ENCODE measurements at regions not wholly inside any gene's neighbourhood (a gene's known extent, or its start where the extent isn't known, plus 50 kb on each side); places are given as distances from the start of the nearest gene placed in this dataset.

DNA sequence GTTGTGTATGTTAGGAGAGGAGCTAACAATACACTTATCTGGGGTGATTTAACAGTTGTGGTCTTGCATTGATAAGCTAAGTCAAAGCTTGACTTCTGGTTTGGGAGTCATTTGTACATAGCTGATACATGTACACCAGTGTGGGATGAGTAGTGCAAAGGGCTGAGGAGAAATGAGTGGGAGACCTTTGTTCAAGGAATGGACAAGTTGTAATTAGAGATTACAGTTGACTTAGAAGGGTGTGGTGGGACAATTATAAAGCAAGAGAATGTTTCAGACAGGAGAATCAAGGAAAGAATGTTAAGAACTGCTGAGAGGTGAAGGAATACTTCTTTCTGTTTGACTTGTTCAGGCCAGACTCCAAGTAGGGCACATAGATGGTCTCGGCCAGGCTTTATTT is 209.7 kb upstream of the STEAP4 start:
- no peak for DNase-seq (ENCODE audit: low spot score)

DNA sequence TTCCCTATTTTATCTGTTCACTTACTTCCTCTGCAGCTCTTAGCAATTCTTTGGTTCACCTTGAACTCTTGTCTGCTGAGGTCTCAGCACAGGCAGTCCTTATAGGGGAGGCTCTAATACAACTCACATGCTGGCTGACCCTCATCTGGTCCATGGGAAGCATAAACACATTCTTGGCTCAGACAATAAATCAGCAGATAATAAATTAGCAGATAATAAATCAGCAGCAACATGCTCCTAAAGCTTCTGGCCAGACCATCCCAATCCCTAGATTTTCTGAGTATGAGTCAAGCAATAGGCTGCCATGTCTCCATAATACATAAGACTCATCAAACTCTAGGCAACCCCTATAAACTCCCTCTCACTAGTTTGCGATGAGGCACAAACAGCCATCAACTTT is 208.6 kb upstream of the STEAP4 start:
- TF ChIP-seq, protein P1, sequence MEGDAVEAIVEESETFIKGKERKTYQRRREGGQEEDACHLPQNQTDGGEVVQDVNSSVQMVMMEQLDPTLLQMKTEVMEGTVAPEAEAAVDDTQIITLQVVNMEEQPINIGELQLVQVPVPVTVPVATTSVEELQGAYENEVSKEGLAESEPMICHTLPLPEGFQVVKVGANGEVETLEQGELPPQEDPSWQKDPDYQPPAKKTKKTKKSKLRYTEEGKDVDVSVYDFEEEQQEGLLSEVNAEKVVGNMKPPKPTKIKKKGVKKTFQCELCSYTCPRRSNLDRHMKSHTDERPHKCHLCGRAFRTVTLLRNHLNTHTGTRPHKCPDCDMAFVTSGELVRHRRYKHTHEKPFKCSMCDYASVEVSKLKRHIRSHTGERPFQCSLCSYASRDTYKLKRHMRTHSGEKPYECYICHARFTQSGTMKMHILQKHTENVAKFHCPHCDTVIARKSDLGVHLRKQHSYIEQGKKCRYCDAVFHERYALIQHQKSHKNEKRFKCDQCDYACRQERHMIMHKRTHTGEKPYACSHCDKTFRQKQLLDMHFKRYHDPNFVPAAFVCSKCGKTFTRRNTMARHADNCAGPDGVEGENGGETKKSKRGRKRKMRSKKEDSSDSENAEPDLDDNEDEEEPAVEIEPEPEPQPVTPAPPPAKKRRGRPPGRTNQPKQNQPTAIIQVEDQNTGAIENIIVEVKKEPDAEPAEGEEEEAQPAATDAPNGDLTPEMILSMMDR (IDR thresholded peaks at IDR 0.05; ENCODE audit: extremely low read depth, missing control alignments), result no peak
- DNase-seq (ENCODE audit: low spot score), result no peak

More for the DNA sequence above, 209.7 kb upstream of the STEAP4 start:
- TF ChIP-seq, protein P1 (IDR thresholded peaks at IDR 0.05; ENCODE audit: extremely low read depth, missing control alignments), result no peak

DNA sequence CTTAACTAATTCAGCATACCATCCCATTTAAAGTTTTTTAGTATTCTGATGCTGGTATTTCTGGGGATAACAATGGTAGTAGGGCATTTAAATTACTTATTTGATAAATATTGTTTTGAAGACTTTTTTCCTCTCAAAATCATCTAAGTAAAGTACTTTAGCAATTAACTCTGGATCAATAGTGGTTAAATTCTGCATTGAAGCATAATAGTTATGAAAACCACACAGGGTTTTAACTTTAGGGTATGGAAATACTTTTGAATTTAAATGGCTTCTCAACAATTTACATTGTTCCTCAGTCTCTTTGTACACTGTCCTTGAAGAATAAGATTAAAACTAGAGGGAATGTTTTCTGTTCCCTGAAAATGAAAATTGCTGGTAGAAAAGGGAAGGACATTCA is 202.6 kb upstream of the STEAP4 start:
- DNase-seq (ENCODE audit: low spot score), result no peak
- TF ChIP-seq, protein P1 (IDR thresholded peaks at IDR 0.05; ENCODE audit: extremely low read depth, missing control alignments), result no peak

DNA sequence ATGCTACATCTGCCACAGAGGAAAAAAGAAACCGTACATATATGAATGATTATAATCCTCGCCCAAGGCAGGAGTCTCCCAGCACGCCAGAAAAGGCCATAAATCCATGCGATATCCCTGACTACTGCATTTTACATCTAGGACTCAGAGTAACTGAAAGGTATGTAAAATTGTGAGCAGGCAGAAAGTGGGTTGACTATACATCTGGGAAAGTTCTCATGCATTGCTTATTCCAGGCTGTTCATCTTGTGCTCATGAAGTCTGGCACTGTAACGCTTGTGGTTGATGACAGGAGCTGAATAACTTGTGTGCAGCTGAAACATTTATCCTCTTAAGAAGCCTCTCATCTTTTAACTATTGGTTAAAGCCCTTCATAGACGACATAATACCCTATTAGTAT is 193.4 kb upstream of the STEAP4 start:
- DNase-seq (ENCODE audit: low spot score), result no peak
- TF ChIP-seq, protein P1 (IDR thresholded peaks at IDR 0.05; ENCODE audit: extremely low read depth, missing control alignments), result no peak

DNA sequence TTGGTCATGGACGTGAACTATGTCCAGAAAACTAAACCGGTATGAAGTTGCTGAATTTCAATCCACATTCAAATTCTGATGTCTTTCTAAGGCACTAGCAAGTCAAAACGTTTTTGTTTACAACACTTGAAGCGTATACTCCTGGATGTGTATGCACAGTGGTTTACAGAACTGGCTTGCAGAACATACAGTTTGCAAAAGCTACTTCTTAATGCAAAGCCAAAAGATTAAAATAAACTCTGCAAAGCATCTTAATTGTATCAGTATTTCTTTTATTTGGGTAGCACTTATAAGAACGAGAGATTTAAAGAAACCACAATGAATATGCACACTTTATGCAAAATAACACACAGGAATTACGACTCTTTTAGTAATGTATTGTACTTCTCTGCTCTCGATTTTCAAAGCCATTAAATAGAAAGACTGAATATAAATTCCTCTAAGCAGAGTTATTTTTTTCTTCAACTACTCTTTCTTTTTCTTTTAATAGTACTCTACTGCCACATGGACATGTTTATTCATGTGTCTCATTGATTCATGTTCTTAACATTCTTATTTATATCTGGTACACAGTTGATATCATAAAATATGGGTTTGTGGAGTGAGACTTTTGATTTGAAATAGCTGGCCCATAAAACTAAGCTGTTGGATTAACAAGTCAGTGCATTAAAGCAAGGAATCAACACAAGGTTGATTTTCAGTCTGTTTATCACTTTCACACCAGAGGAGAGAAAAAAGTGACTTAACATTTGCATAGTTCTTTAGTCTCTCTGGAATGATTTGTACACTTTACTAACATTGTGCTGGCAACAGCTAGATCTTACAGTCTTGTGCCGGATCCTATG is 189.4 kb upstream of the STEAP4 start:
- no peak for DNase-seq (ENCODE audit: low spot score)
- TF ChIP-seq, protein P1 (IDR thresholded peaks at IDR 0.05; ENCODE audit: extremely low read depth, missing control alignments), result no peak

DNA sequence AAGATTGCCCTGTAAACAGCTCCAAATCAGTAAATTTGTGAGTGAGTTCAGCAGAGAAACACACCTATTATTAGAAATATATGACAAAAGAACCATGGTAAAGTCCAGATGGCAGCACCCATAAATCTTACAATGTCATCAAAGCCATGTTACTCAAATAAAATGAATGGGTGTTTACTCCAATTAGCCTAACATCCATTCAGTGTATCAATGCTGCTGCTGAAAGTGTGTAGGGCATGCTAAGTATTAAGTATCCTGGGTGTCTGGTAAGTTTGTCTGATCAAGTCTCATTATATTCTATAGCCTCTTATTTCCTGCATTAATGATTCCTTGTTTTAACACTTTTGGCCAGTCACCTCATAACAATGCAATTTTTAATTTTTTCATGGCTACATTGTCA is 185.5 kb upstream of the STEAP4 start:
- DNase-seq (ENCODE audit: low spot score), result no peak
- TF ChIP-seq, protein P1 (IDR thresholded peaks at IDR 0.05; ENCODE audit: extremely low read depth, missing control alignments), result no peak

DNA sequence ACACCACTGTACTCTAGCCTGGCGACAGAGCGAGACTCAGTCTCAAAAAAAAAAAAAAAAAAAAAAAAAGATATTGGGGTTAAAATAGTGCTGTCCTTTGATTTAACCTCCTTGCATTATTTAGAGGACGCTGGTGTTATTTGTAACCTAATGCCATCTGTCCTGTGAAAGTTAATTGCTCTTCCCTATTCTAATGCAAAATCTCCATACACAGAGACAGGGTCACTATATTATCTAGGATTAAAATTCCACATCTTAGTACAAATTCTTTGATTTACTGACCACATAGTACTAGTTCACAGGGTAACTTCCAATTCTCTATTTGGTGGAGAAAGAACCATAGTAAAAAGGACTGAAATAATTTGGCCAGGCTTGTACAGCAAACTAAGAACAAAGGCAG is 184.2 kb upstream of the STEAP4 start:
- TF ChIP-seq, protein P1 (IDR thresholded peaks at IDR 0.05; ENCODE audit: extremely low read depth, missing control alignments), result no peak
- no peak for DNase-seq (ENCODE audit: low spot score)
